H9 (cell line): ENCODE measurements at regions not wholly inside any gene's neighbourhood (a gene's known extent, or its start where the extent isn't known, plus 50 kb on each side); places are given as distances from the start of the nearest gene placed in this dataset.

Source experiments
- DNase-seq: peaks from one replicate; pipeline ENCODE4 v3.0.0-alpha.2; 2017
- H2AFZ ChIP-seq: one replicate; pipeline ENCODE4 v1.6.1; 2013; ENCODE audit warnings: mild to moderate bottlenecking, low read length, control low read depth, moderate library complexity
- H2AK5ac ChIP-seq: 2 replicates; pipeline ENCODE4 v1.6.1; 2013; ENCODE audit warnings: low read length, control low read depth, mixed read lengths; ENCODE audit not compliant: insufficient read length
- H2BK120ac ChIP-seq: one replicate; pipeline ENCODE4 v1.6.1; 2013; ENCODE audit warnings: low read depth, mild to moderate bottlenecking, low read length, control low read depth, inconsistent platforms; ENCODE audit not compliant: poor library complexity, severe bottlenecking
- H2BK12ac ChIP-seq: 2 replicates; pipeline ENCODE4 v1.6.1; 2013; ENCODE audit warnings: low read length, control low read depth, mixed read lengths, low read depth; ENCODE audit not compliant: insufficient read length
- H2BK15ac ChIP-seq: 2 replicates; pipeline ENCODE4 v1.6.1; 2013; ENCODE audit warnings: low read depth, low read length, control low read depth
- H2BK20ac ChIP-seq: one replicate; pipeline ENCODE4 v1.6.1; 2013; ENCODE audit warnings: low read depth, mild to moderate bottlenecking, low read length, control low read depth, inconsistent platforms; ENCODE audit not compliant: poor library complexity, severe bottlenecking
- H2BK5ac ChIP-seq: 2 replicates; pipeline ENCODE4 v1.6.1; 2013; ENCODE audit warnings: low read length, control low read depth, mixed read lengths; ENCODE audit not compliant: insufficient read length
- H3K14ac ChIP-seq: 2 replicates; pipeline ENCODE4 v1.6.1; 2013; ENCODE audit warnings: low read length, control low read depth; ENCODE audit not compliant: insufficient read depth
- H3K18ac ChIP-seq: 2 replicates; pipeline ENCODE4 v1.6.1; 2013; ENCODE audit warnings: low read depth, mild to moderate bottlenecking, mixed read lengths, low read length, control low read depth; ENCODE audit not compliant: insufficient read length
- H3K23ac ChIP-seq: 2 replicates; pipeline ENCODE4 v1.6.1; 2013; ENCODE audit warnings: low read length, control low read depth, mixed read lengths, low read depth; ENCODE audit not compliant: insufficient read length
- H3K23me2 ChIP-seq: 2 replicates; pipeline ENCODE4 v1.6.1; 2013; ENCODE audit warnings: low read depth, mild to moderate bottlenecking, mixed read lengths, low read length, control low read depth; ENCODE audit not compliant: insufficient read length, poor library complexity, severe bottlenecking
- H3K27ac ChIP-seq: 2 replicates; pipeline ENCODE4 v1.5.1; 2013; ENCODE audit warnings: low read length, control low read depth, mixed read lengths, low read depth; ENCODE audit not compliant: insufficient read length
- H3K27me3 ChIP-seq: 2 replicates; pipeline ENCODE4 v1.6.1; 2013; ENCODE audit warnings: low read length, control low read depth, inconsistent platforms; ENCODE audit not compliant: insufficient read depth
- H3K4ac ChIP-seq: 2 replicates; pipeline ENCODE4 v1.6.1; 2013; ENCODE audit warnings: low read depth, mild to moderate bottlenecking, control low read depth, inconsistent platforms, low read length, moderate library complexity
- H3K4me1 ChIP-seq: 2 replicates; pipeline ENCODE4 v1.6.1; 2013; ENCODE audit warnings: low read length, control low read depth, inconsistent platforms; ENCODE audit not compliant: insufficient read depth
- H3K4me2 ChIP-seq: 2 replicates; pipeline ENCODE4 v1.6.1; 2013; ENCODE audit warnings: low read length, control low read depth, mixed read lengths; ENCODE audit not compliant: insufficient read length, insufficient read depth
- H3K56ac ChIP-seq: 2 replicates; pipeline ENCODE4 v1.6.1; 2013; ENCODE audit warnings: low read depth, mild to moderate bottlenecking, mixed read lengths, low read length, control low read depth; ENCODE audit not compliant: insufficient read length
- H3K79me1 ChIP-seq: 2 replicates; pipeline ENCODE4 v1.6.1; 2013; ENCODE audit warnings: low read depth, mild to moderate bottlenecking, moderate library complexity, low read length, control low read depth, inconsistent platforms; ENCODE audit not compliant: insufficient read depth, poor library complexity, severe bottlenecking
- H3K79me2 ChIP-seq: 2 replicates; pipeline ENCODE4 v1.6.1; 2013; ENCODE audit warnings: low read length, control low read depth, inconsistent platforms; ENCODE audit not compliant: insufficient read depth
- H3K9ac ChIP-seq: 2 replicates; pipeline ENCODE4 v1.6.1; 2013; ENCODE audit warnings: low read length, control low read depth, mixed read lengths; ENCODE audit not compliant: insufficient read length; ENCODE audit errors: extremely low read depth
- H3K9me3 ChIP-seq: one replicate; pipeline ENCODE4 v1.6.1; 2013; ENCODE audit warnings: low read depth, low read length, inconsistent platforms; ENCODE audit not compliant: control insufficient read depth
- H3T11ph ChIP-seq: one replicate; pipeline ENCODE4 v1.6.1; 2013; ENCODE audit warnings: mild to moderate bottlenecking, low read length, control low read depth, inconsistent platforms
- H4K20me1 ChIP-seq: one replicate; pipeline ENCODE4 v1.6.1; 2013; ENCODE audit not compliant: control insufficient read depth, insufficient read length, insufficient read depth
- H4K5ac ChIP-seq: 2 replicates; pipeline ENCODE4 v1.6.1; 2013; ENCODE audit warnings: low read depth, mild to moderate bottlenecking, mixed read lengths, low read length, control low read depth; ENCODE audit not compliant: insufficient read length
- H4K8ac ChIP-seq: replicated peaks from 2 replicates; pipeline ENCODE4 v1.6.1; 2013; ENCODE audit warnings: low read length, control low read depth, mixed read lengths, low read depth; ENCODE audit not compliant: insufficient read length
- H4K91ac ChIP-seq: 2 replicates; pipeline ENCODE4 v1.6.1; 2013; ENCODE audit warnings: low read depth, mild to moderate bottlenecking, moderate library complexity, mixed read lengths, low read length, control low read depth; ENCODE audit not compliant: insufficient read length
- H3K27ac Mint-ChIP-seq, 3 experiments: 2 replicates in 2 of 3; 3 replicates in 1 of 3; pipeline ENCODE4 v1.8.0; 2020 to 2021; ENCODE audit warnings: mixed read lengths in 3 of 3, mild to moderate bottlenecking in 1 of 3, moderate library complexity in 1 of 3
- H3K27me3 Mint-ChIP-seq: 2 replicates; pipeline ENCODE4 v1.8.0; 2021; ENCODE audit warnings: low read depth, mild to moderate bottlenecking, moderate library complexity, mixed read lengths
- H3K36me3 Mint-ChIP-seq, 3 experiments: 2 replicates in 2 of 3; 3 replicates in 1 of 3; pipeline ENCODE4 v1.8.0; 2020 to 2021; ENCODE audit warnings: low read depth in 3 of 3, mixed read lengths in 3 of 3; ENCODE audit not compliant: insufficient read depth in 1 of 3
- H3K4me1 Mint-ChIP-seq, 2 experiments: 2 replicates each; pipeline ENCODE4 v1.8.0; 2020; ENCODE audit warnings: mixed read lengths in 2 of 2
- H3K4me3 Mint-ChIP-seq, 2 experiments: 2 replicates in 1 of 2; 3 replicates in 1 of 2; pipeline ENCODE4 v1.8.0; 2020 to 2021; ENCODE audit warnings: mild to moderate bottlenecking in 2 of 2, mixed read lengths in 2 of 2, moderate library complexity in 1 of 2
- H3K9me3 Mint-ChIP-seq, 2 experiments: 2 replicates in 1 of 2; 3 replicates in 1 of 2; pipeline ENCODE4 v1.8.0; 2020; ENCODE audit warnings: mild to moderate bottlenecking in 2 of 2, mixed read lengths in 2 of 2, moderate library complexity in 1 of 2
- WGBS: extraction: QIAGEN DNeasy Blood & Tissue Kit; methylation state at CpG from one replicate; pipeline ENCODE4 v1.1.7; 2013; ENCODE audit warnings: missing lambda C conversion rate, low lambda C conversion rate, mixed read lengths; ENCODE audit not compliant: insufficient read length; ENCODE audit errors: extremely low coverage; 5-methylcytosine and 5-hydroxymethylcytosine counted together
- TF ChIP-seq, protein P1 (sequence below): fragments of 200-600 bp; sonication (generic); conservative IDR thresholded peaks from 3 replicates; pipeline ENCODE4 v1.8.0; 2021; ENCODE audit warnings: antibody characterized with exemption, mild to moderate bottlenecking

DNA sequence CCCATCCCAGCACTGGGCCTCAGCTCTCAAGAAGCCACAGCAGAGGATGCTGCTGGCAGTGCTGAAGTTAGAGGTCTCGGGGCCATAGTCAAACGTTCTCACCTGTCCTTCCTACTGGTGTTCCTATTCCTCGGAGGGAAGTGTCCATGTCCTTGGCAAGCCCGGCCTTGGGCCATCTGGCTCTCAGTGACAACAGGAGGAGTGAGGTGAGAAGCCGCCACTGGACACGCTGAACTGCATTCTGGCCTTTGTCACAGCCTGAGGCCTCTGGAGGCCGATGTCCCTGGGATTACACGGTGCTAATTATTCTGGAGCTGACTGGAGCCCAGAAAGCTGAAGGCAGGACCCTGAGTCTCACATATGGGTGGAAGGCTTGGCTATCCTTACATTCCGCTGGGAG, 92.5 kb downstream of the OLFM1 start:
- no peak overlapping the region for H3K4ac ChIP-seq
- no peak overlapping the region for H2AK5ac ChIP-seq
- no peak overlapping the region for H4K8ac ChIP-seq
- no peak overlapping the region for H2BK120ac ChIP-seq
- H3K18ac ChIP-seq = no peak overlapping the region
- no peak overlapping the region for H2AFZ ChIP-seq
- no peak overlapping the region for H4K5ac ChIP-seq
- H3K27me3 ChIP-seq = no peaks in the 10 kb centered on the region
- peak overlapping the region in 1 of 3 experiments; percentile 35; a peak in 1 of 7 replicates for H3K27ac Mint-ChIP-seq
- H4K91ac ChIP-seq = no peak overlapping the region
- no peak overlapping the region for H3K14ac ChIP-seq
- no peak overlapping the region for H2BK15ac ChIP-seq
- no peaks in the 10 kb centered on the region for H3K4me1 ChIP-seq
- no CpG with 5 or more reads among the region's 9 CpGs for WGBS
- no peak overlapping the region for H3K4me3 Mint-ChIP-seq
- H3K23ac ChIP-seq = no peak overlapping the region
- no peaks in the 10 kb centered on the region for H4K20me1 ChIP-seq
- no peak overlapping the region for H2BK20ac ChIP-seq
- TF ChIP-seq, protein P1, sequence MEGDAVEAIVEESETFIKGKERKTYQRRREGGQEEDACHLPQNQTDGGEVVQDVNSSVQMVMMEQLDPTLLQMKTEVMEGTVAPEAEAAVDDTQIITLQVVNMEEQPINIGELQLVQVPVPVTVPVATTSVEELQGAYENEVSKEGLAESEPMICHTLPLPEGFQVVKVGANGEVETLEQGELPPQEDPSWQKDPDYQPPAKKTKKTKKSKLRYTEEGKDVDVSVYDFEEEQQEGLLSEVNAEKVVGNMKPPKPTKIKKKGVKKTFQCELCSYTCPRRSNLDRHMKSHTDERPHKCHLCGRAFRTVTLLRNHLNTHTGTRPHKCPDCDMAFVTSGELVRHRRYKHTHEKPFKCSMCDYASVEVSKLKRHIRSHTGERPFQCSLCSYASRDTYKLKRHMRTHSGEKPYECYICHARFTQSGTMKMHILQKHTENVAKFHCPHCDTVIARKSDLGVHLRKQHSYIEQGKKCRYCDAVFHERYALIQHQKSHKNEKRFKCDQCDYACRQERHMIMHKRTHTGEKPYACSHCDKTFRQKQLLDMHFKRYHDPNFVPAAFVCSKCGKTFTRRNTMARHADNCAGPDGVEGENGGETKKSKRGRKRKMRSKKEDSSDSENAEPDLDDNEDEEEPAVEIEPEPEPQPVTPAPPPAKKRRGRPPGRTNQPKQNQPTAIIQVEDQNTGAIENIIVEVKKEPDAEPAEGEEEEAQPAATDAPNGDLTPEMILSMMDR = no peak
- no peak overlapping the region for H2BK12ac ChIP-seq
- H3K27ac ChIP-seq = no peak overlapping the region
- no peaks in the 10 kb centered on the region for H3K9me3 ChIP-seq
- no peaks in the 10 kb centered on the region for H3K9me3 Mint-ChIP-seq
- no peaks in the 10 kb centered on the region for H3K27me3 Mint-ChIP-seq
- H3K56ac ChIP-seq = no peak overlapping the region
- no peaks in the 10 kb centered on the region for H3K4me1 Mint-ChIP-seq
- H2BK5ac ChIP-seq = no peak overlapping the region
- H3K23me2 ChIP-seq = no peaks in the 10 kb centered on the region
- H3K36me3 Mint-ChIP-seq = no peaks in the 10 kb centered on the region
- DNase-seq = no peak
- no peaks in the 10 kb centered on the region for H3K79me2 ChIP-seq
- H3K79me1 ChIP-seq = no peaks in the 10 kb centered on the region
- H3T11ph ChIP-seq = no peak overlapping the region
- H3K4me2 ChIP-seq = no peak overlapping the region
- H3K9ac ChIP-seq = no peak overlapping the region
